ENCODE measurements at regions not wholly inside any gene's neighbourhood (a gene's known extent, or its start where the extent isn't known, plus 50 kb on each side); places are given as distances from the start of the nearest gene placed in this dataset.

DNA sequence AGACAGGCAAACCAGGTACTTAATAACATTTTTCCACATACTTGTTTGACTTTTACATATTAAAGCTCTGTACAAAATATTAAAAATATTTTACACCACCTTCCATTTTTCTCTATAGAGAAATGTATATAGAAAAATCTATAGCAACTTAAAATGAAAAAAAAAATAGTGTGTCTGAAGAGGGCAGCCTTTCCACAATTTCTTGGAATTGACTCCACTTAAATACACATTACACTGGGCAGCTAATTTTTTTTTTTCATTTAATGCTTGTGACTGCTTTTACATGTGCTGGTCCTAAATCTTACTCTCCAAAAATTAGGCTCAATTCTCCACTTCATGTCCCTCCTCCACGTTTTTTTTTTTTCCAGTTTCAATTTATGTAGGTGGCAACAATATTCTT lies 427.0 kb upstream of the RBMS3 start:
- H3K36me3 ChIP-seq (ENCODE audit: insufficient read depth, low read depth, low read length), result no peaks in the 10 kb centered on the region
- no peak overlapping the region for H3K27ac ChIP-seq (ENCODE audit: low read length)
- no peak overlapping the region for H3K9ac ChIP-seq (ENCODE audit: low read depth, low read length)
- no peak overlapping the region for H3K4me3 ChIP-seq (ENCODE audit: low read length)
- no peaks in the 10 kb centered on the region for H3K9me3 ChIP-seq (ENCODE audit: insufficient read depth, low read depth, low read length)
- no peaks in the 10 kb centered on the region for H3K27me3 ChIP-seq (ENCODE audit: insufficient read depth, low read length)
- H3K4me1 ChIP-seq (ENCODE audit: insufficient read depth, low read length), result no peaks in the 10 kb centered on the region

DNA sequence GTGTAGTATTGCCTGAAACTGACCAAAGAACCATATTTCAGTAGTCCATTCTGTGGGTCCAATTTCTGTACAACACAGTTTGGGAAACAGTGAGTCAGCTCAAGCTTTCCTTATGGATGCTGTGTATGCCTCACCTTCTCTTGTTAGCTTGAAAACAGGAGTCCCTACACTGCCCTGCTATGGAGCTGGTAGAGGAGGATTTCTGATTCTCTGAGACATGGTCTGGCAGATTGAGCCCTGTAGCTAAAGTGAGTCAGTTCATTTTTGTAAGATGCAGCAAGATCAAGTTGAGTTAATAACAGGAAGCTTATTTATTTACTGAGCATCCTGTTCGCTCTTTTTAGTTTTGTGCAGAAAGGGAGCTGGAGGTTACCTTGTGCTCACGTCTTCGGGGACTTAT lies 424.1 kb upstream of the RBMS3 start:
- Histone ChIP-seq H3K9ac (ENCODE audit: low read depth, low read length) (no peak overlapping the region), H3K4me3 (ENCODE audit: low read length) (no peak overlapping the region), H3K4me1 (ENCODE audit: insufficient read depth, low read length) (peaks cover 7% of the 10 kb centered on the region; the same call in 1 of the 2 replicates), H3K27ac (ENCODE audit: low read length) (no peak overlapping the region), H3K9me3 (ENCODE audit: insufficient read depth, low read depth, low read length) (no peaks in the 10 kb centered on the region), H3K36me3 (ENCODE audit: insufficient read depth, low read depth, low read length) (no peaks in the 10 kb centered on the region), H3K27me3 (ENCODE audit: insufficient read depth, low read length) (no peaks in the 10 kb centered on the region)

DNA sequence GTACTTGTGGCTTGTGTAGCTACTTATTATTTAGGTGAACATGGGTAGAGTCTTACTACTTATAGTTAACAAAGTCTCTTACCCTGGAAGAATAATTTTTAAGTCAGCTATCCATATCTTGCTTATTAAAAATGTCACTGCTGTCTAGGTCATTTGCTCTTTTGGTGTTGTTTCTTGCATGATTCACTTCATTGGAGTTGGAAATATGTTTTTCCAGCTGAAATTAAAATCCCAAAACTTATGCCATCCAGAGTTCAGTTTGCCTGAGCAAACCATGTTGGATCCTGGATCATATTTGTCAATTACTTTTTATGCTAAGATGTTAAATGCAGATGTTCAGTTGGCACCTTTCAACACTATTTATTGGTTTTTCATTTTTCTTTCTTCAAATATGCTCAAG lies 421.0 kb upstream of the RBMS3 start:
- no peaks in the 10 kb centered on the region for H3K9me3 ChIP-seq (ENCODE audit: insufficient read depth, low read depth, low read length)
- no peak overlapping the region for H3K9ac ChIP-seq (ENCODE audit: low read depth, low read length)
- peaks cover 13% of the 10 kb centered on the region for H3K4me1 ChIP-seq (ENCODE audit: insufficient read depth, low read length)
- H3K36me3 ChIP-seq (ENCODE audit: insufficient read depth, low read depth, low read length), result no peaks in the 10 kb centered on the region
- H3K4me3 ChIP-seq (ENCODE audit: low read length), result no peak overlapping the region
- no peaks in the 10 kb centered on the region for H3K27me3 ChIP-seq (ENCODE audit: insufficient read depth, low read length)
- H3K27ac ChIP-seq (ENCODE audit: low read length), result no peak overlapping the region

DNA sequence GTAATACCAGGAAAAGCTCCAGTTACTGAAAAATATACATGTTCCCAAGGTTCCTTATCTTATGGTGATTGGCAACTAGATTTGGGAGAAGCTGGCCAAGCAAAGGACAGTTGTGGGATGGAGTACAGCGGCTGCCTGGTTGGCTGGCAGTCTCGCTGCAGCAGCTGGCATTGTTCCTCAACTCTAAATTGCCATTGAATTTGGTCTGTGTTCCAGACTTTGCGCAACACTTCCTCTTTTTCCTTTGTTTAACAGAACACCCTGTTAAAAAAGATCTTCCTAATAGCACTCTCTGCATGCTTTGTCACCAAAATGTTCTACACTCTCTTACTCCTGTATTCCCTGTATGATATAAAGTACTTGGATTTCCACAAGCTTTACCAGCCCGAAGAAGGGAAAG lies 420.6 kb upstream of the RBMS3 start:
- H3K36me3 ChIP-seq (ENCODE audit: insufficient read depth, low read depth, low read length), result no peaks in the 10 kb centered on the region
- H3K27ac ChIP-seq (ENCODE audit: low read length), result no peak overlapping the region
- H3K4me1 ChIP-seq (ENCODE audit: insufficient read depth, low read length), result peaks cover 13% of the 10 kb centered on the region
- no peaks in the 10 kb centered on the region for H3K27me3 ChIP-seq (ENCODE audit: insufficient read depth, low read length)
- no peak overlapping the region for H3K9ac ChIP-seq (ENCODE audit: low read depth, low read length)
- no peak overlapping the region for H3K4me3 ChIP-seq (ENCODE audit: low read length)
- no peaks in the 10 kb centered on the region for H3K9me3 ChIP-seq (ENCODE audit: insufficient read depth, low read depth, low read length)

DNA sequence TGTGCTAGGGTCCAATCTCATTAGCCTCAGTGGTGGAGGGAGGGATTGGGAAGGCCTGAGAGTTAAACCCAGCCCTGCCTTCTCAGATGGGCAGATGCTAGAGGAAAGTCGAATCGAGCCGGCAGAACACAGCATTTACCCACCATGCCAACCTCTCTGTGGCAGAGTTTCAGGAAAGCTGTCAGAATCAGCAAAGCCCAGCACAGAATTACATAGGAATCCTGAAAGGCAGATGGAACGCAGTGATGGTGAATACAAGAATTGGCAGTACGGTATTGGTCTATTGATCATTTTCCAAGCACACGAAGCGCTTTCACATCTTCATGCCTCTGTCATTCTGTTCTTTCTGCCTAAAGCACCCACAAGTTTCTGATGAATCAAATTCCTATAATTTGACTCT lies 417.7 kb upstream of the RBMS3 start:
- Histone ChIP-seq H3K27ac (ENCODE audit: low read length) (no peak overlapping the region), H3K36me3 (ENCODE audit: insufficient read depth, low read depth, low read length) (no peaks in the 10 kb centered on the region), H3K9me3 (ENCODE audit: insufficient read depth, low read depth, low read length) (no peaks in the 10 kb centered on the region)

DNA sequence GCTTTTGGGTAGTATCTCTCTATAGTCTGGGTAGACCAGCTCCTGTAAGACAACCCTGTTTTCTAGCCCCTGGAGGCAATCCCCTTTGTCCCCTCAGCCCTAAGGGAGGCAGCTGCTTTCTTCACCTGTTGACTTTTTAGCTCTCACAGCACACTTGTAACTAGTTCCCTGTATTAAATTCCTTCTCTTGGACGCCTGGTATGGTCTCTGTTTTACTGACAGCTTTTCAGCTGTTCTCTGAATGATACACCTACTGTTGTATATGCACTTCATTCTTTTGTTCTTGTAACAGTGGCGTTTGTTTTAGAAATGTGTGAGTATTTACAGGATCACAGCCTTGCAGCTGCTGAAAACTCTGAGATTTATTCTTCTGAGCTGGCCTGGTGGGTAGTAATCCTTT lies 413.0 kb upstream of the RBMS3 start:
- H3K36me3 ChIP-seq (ENCODE audit: insufficient read depth, low read depth, low read length), result no peaks in the 10 kb centered on the region
- H3K4me1 ChIP-seq (ENCODE audit: insufficient read depth, low read length), result peaks cover 4% of the 10 kb centered on the region; the same call in 1 of the 2 replicates
- H3K27me3 ChIP-seq (ENCODE audit: insufficient read depth, low read length), result no peaks in the 10 kb centered on the region
- H3K9ac ChIP-seq (ENCODE audit: low read depth, low read length), result no peak overlapping the region
- H3K4me3 ChIP-seq (ENCODE audit: low read length), result no peak overlapping the region
- H3K9me3 ChIP-seq (ENCODE audit: insufficient read depth, low read depth, low read length), result no peaks in the 10 kb centered on the region
- H3K27ac ChIP-seq (ENCODE audit: low read length), result no peak overlapping the region

More for the DNA sequence above, 417.7 kb upstream of the RBMS3 start:
- peaks cover 17% of the 10 kb centered on the region for H3K4me1 ChIP-seq (ENCODE audit: insufficient read depth, low read length)
- no peak overlapping the region for H3K4me3 ChIP-seq (ENCODE audit: low read length)
- no peak overlapping the region for H3K9ac ChIP-seq (ENCODE audit: low read depth, low read length)
- no peaks in the 10 kb centered on the region for H3K27me3 ChIP-seq (ENCODE audit: insufficient read depth, low read length)

DNA sequence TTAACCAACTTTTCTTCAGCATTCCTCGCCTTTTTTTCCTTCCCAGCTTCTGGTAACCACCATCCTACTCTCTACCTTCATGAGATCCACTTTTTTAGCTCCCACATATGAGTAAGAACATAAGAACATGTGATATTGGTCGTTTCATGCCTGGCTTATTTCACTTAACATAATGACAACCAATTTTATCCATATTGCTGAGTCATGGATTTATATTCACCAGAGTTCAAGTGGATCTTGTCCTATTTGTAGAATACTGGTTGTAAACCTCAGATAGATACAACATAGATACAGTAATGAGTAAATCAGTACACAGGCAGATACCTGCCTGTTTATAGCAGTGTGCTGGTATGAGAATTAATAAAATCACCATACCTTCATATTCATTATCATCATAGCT lies 412.0 kb upstream of the RBMS3 start:
- Histone ChIP-seq H3K4me1 (ENCODE audit: insufficient read depth, low read length) (peaks cover 4% of the 10 kb centered on the region; the same call in 1 of the 2 replicates), H3K9ac (ENCODE audit: low read depth, low read length) (no peak overlapping the region), H3K27ac (ENCODE audit: low read length) (no peak overlapping the region), H3K27me3 (ENCODE audit: insufficient read depth, low read length) (no peaks in the 10 kb centered on the region), H3K36me3 (ENCODE audit: insufficient read depth, low read depth, low read length) (no peaks in the 10 kb centered on the region), H3K4me3 (ENCODE audit: low read length) (no peak overlapping the region), H3K9me3 (ENCODE audit: insufficient read depth, low read depth, low read length) (no peaks in the 10 kb centered on the region)

DNA sequence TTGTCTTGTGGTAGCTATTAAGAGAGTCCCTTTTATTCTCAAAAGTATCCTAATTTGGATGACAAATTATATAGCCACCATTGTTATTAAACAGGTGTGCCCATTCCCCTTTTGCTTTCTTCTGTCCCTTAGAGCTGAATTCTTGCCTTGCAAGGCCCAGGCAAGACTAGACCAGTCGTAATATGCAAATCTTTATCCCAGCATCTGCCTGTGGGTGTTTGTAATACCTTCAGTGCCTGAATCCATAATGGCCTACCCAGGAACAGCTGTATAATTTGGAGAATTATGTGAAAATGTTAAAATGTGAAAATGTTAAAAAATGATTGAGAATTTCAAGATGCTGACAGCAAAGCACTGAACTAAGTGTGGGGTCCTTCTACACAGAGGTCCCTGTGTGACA lies 403.0 kb upstream of the RBMS3 start:
- Histone ChIP-seq H3K27me3 (ENCODE audit: insufficient read depth, low read length) (no peaks in the 10 kb centered on the region), H3K9ac (ENCODE audit: low read depth, low read length) (no peak overlapping the region), H3K4me3 (ENCODE audit: low read length) (no peak overlapping the region), H3K9me3 (ENCODE audit: insufficient read depth, low read depth, low read length) (no peaks in the 10 kb centered on the region), H3K36me3 (ENCODE audit: insufficient read depth, low read depth, low read length) (no peaks in the 10 kb centered on the region), H3K4me1 (ENCODE audit: insufficient read depth, low read length) (no peaks in the 10 kb centered on the region), H3K27ac (ENCODE audit: low read length) (no peak overlapping the region)

DNA sequence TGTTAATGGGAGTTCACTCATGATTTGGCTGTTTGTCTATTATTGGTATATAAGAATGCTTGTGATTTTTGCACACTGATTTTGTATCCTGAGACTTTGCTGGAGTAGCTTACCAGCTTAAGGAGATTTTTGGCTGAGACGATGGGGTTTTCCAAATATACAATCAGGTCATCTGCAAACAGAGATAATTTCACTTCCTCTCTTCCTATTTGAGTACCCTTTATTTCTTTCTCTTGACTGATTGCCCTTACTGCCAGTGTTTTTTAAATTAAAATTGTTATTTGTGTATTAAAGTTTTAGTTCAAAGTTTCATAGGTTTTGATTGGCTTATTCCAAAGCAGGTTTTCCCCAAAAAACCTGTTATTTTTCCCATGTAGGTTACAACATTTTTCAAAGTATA lies 390.5 kb upstream of the RBMS3 start:
- Histone ChIP-seq H3K9ac (ENCODE audit: low read depth, low read length) (no peak overlapping the region), H3K4me1 (ENCODE audit: insufficient read depth, low read length) (no peaks in the 10 kb centered on the region), H3K27me3 (ENCODE audit: insufficient read depth, low read length) (no peaks in the 10 kb centered on the region), H3K27ac (ENCODE audit: low read length) (no peak overlapping the region), H3K4me3 (ENCODE audit: low read length) (no peak overlapping the region), H3K36me3 (ENCODE audit: insufficient read depth, low read depth, low read length) (no peaks in the 10 kb centered on the region), H3K9me3 (ENCODE audit: insufficient read depth, low read depth, low read length) (no peaks in the 10 kb centered on the region)

DNA sequence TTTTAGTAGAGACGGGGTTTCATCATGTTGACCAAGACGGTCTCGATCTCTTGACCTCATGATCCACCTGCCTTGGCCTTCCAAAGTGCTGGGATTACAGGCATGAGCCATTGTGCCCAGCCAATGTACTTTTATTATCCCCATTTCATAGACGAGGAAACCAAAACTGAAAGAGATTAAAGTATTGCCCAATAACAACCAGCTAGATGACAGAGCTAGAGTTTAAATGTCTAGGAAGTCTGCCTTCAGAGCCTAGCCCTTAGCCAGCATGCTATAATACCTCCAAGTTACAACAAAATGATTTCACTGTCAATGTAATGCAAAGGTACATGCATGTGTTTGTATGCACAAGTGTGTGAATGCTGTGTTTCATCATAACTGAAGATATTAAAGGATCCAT lies 389.4 kb upstream of the RBMS3 start:
- Histone ChIP-seq H3K4me1 (ENCODE audit: insufficient read depth, low read length) (no peaks in the 10 kb centered on the region), H3K4me3 (ENCODE audit: low read length) (no peak overlapping the region), H3K9me3 (ENCODE audit: insufficient read depth, low read depth, low read length) (no peaks in the 10 kb centered on the region; the same call in 1 of the 2 replicates)

DNA sequence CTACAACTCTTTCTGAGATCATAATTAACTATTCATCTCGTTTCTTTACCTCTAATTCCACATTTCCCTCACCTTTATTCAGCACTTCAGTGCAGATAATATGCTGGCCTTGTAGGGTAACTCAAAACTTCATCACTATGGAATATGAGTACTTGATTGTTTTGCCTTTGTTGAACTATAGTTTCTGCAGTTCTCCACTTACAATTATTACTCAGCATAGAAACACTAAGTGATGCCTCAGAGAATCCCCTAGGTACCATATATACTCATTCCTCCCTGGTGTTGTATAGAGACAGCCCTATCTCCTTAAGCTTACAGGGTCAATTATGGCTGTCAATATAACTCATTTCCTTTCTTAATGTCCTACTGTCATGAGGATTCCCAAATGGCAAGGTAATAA lies 380.6 kb upstream of the RBMS3 start:
- Histone ChIP-seq H3K27me3 (ENCODE audit: insufficient read depth, low read length) (no peaks in the 10 kb centered on the region), H3K9me3 (ENCODE audit: insufficient read depth, low read depth, low read length) (no peaks in the 10 kb centered on the region; the same call in 1 of the 2 replicates), H3K9ac (ENCODE audit: low read depth, low read length) (no peak overlapping the region), H3K27ac (ENCODE audit: low read length) (no peak overlapping the region), H3K36me3 (ENCODE audit: insufficient read depth, low read depth, low read length) (no peaks in the 10 kb centered on the region), H3K4me3 (ENCODE audit: low read length) (no peak overlapping the region), H3K4me1 (ENCODE audit: insufficient read depth, low read length) (no peaks in the 10 kb centered on the region)

More for the DNA sequence above, 389.4 kb upstream of the RBMS3 start:
- Histone ChIP-seq H3K27me3 (ENCODE audit: insufficient read depth, low read length) (no peaks in the 10 kb centered on the region), H3K36me3 (ENCODE audit: insufficient read depth, low read depth, low read length) (no peaks in the 10 kb centered on the region), H3K9ac (ENCODE audit: low read depth, low read length) (no peak overlapping the region), H3K27ac (ENCODE audit: low read length) (no peak overlapping the region)

DNA sequence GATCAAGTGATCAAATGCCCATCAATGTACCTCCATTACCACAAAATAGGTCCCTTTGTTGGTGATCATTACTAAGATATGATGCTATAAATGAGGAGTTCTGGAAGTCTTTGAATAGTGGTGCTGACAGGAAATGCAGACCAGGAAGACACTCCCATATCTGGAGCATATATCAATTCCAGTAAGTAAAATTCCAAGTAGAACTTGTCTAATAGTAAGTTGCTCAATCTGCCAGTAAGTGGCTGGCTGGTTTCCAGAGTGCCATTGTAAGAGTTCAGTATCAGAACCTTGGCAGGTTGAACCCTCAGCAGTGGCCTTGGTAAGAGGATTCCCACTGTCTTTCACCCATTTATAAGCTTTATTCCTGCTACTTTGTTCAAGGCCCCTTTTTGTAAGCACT lies 379.9 kb upstream of the RBMS3 start:
- Histone ChIP-seq H3K36me3 (ENCODE audit: insufficient read depth, low read depth, low read length) (no peaks in the 10 kb centered on the region), H3K27ac (ENCODE audit: low read length) (no peak overlapping the region), H3K9me3 (ENCODE audit: insufficient read depth, low read depth, low read length) (no peaks in the 10 kb centered on the region; the same call in 1 of the 2 replicates), H3K4me3 (ENCODE audit: low read length) (no peak overlapping the region), H3K9ac (ENCODE audit: low read depth, low read length) (no peak overlapping the region), H3K4me1 (ENCODE audit: insufficient read depth, low read length) (no peaks in the 10 kb centered on the region), H3K27me3 (ENCODE audit: insufficient read depth, low read length) (no peaks in the 10 kb centered on the region)

DNA sequence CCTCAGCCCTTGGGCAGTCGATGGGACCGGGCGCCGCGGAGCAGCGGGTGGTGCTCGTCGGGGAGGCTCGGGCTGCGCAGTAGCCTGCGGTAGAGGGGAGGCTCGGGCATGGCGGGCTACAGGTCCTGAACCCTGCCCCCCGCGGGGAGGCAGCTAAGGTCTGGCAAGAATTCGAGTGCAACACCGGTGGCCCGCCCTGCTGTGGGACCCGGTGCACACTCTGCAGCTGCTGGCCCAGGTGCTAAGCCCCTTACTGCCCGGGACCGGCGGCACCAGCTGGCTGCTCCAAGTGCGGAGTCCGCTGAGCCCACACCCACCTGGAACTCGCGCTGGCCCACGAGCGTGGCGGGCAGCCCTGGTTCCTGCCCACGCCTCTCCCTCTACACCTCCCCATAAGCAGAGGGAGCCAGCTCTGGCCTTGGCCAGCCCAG lies 377.7 kb upstream of the RBMS3 start:
- Histone ChIP-seq H3K9me3 (ENCODE audit: insufficient read depth, low read depth, low read length) (no peaks in the 10 kb centered on the region), H3K36me3 (ENCODE audit: insufficient read depth, low read depth, low read length) (no peaks in the 10 kb centered on the region), H3K4me3 (ENCODE audit: low read length) (no peak overlapping the region), H3K9ac (ENCODE audit: low read depth, low read length) (no peak overlapping the region), H3K4me1 (ENCODE audit: insufficient read depth, low read length) (no peaks in the 10 kb centered on the region), H3K27me3 (ENCODE audit: insufficient read depth, low read length) (no peaks in the 10 kb centered on the region), H3K27ac (ENCODE audit: low read length) (no peak overlapping the region)
